Panc1 (cell line): ENCODE measurements at regions not wholly inside any gene's neighbourhood (a gene's known extent, or its start where the extent isn't known, plus 50 kb on each side); places are given as distances from the start of the nearest gene placed in this dataset.

ENCODE experiments used
- ATAC-seq: fragments of 200-7000 bp; cut with Tn5 transposase; 2 replicates; pipeline ENCODE4 v1.9.1; 2020; ENCODE audit warnings: mild to moderate bottlenecking, moderate library complexity
- BruUV-seq: library from RNA; stranded (reverse); fragments of 400-500 nt; replicated peaks from 2 replicates; lab custom pipeline; 2021; lab: Mats Ljungman, UMichigan
- CTCF ChIA-PET: fragments of 300-600 bp; sonication (Branson Sonifier 250); formaldehyde crosslinking; loops from one replicate; lab custom pipeline; 2022; ENCODE audit warnings: antibody characterized with exemption; lab: Charles Lee
- POLR2A ChIA-PET: fragments of 300-600 bp; sonication (Branson Sonifier 250); formaldehyde crosslinking; loops from one replicate; lab custom pipeline; 2022; ENCODE audit warnings: antibody characterized with exemption; lab: Charles Lee
- DNase-seq: peaks from one replicate; pipeline ENCODE4 v3.0.0-alpha.2; 2010; ENCODE audit warnings: low read depth, low spot score
- H3K27ac ChIP-seq: 2 replicates; pipeline ENCODE4 v1.5.1; 2011; ENCODE audit warnings: mild to moderate bottlenecking, low read length, inconsistent platforms
- H3K27me3 ChIP-seq: fragments of 200-500 bp; sonication (Bioruptor generic); 2 replicates; pipeline ENCODE4 v1.6.0; 2014; ENCODE audit warnings: low read length, inconsistent platforms; ENCODE audit not compliant: control insufficient read depth, insufficient read depth
- H3K36me3 ChIP-seq: fragments of 200-500 bp; sonication (Bioruptor generic); 2 replicates; pipeline ENCODE4 v1.5.1; 2014; ENCODE audit warnings: inconsistent platforms, mild to moderate bottlenecking, low read length, moderate library complexity; ENCODE audit not compliant: control insufficient read depth, insufficient read depth
- H3K4me1 ChIP-seq: 2 replicates; pipeline ENCODE4 v1.5.1; 2011; ENCODE audit warnings: inconsistent platforms, mild to moderate bottlenecking, low read length, moderate library complexity; ENCODE audit not compliant: control insufficient read depth, insufficient read depth
- H3K4me3 ChIP-seq, 2 experiments: 2 replicates each; pipeline ENCODE4 v1.5.1; 2011 to 2012; ENCODE audit warnings: low read depth in 2 of 2, low read length in 2 of 2, mild to moderate bottlenecking in 2 of 2, inconsistent platforms in 1 of 2, moderate library complexity in 1 of 2
- H3K9me3 ChIP-seq: fragments of 200-500 bp; sonication (Bioruptor generic); 2 replicates; pipeline ENCODE4 v1.5.1; 2014; ENCODE audit warnings: low read depth, mild to moderate bottlenecking, inconsistent platforms, low read length, moderate library complexity; ENCODE audit not compliant: control insufficient read depth, insufficient read depth
- POLR2AphosphoS5 ChIP-seq: IDR thresholded peaks from 2 replicates; pipeline ENCODE4 v1.6.1; 2012; ENCODE audit warnings: mild to moderate bottlenecking, low read depth, low read length, moderate library complexity
- SIN3A ChIP-seq: IDR thresholded peaks from 2 replicates; pipeline ENCODE4 v1.6.1; 2012; ENCODE audit warnings: low read depth, mild to moderate bottlenecking, low read length, moderate library complexity, borderline replicate concordance; ENCODE audit not compliant: insufficient read depth
- TCF7L2 ChIP-seq: IDR thresholded peaks from 2 replicates; pipeline ENCODE4 v1.6.1; 2011; ENCODE audit warnings: mild to moderate bottlenecking, low read depth, low read length, inconsistent platforms
- in situ Hi-C: cut with HindIII; loops from 2 replicates; pipeline ENCODE4 v1.10.0; 2016; ENCODE audit warnings: low sequenced_read_pairs, low pct_unique_long_range_greater_than_20kb
- intact Hi-C: fragments of 100-400 bp; cut with micrococcal nuclease; formaldehyde crosslinking; loops from one replicate; pipeline ENCODE4 v1.10.0; 2022; ENCODE audit not compliant: unreplicated experiment
- TF ChIP-seq, protein P1 (sequence below), 2 experiments: IDR thresholded peaks; 2 replicates each; pipeline ENCODE4 v1.6.1; 2011 to 2012; ENCODE audit warnings: low read depth in 2 of 2, control low read depth in 1 of 2, low read length in 1 of 2, mild to moderate bottlenecking in 1 of 2, moderate library complexity in 1 of 2; ENCODE audit not compliant: insufficient read depth in 1 of 2
- TF ChIP-seq, protein P2 (sequence below): fragments of 450-650 bp; IDR thresholded peaks from 2 replicates; pipeline ENCODE4 v1.5.1; 2017; ENCODE audit warnings: mild to moderate bottlenecking

DNA sequence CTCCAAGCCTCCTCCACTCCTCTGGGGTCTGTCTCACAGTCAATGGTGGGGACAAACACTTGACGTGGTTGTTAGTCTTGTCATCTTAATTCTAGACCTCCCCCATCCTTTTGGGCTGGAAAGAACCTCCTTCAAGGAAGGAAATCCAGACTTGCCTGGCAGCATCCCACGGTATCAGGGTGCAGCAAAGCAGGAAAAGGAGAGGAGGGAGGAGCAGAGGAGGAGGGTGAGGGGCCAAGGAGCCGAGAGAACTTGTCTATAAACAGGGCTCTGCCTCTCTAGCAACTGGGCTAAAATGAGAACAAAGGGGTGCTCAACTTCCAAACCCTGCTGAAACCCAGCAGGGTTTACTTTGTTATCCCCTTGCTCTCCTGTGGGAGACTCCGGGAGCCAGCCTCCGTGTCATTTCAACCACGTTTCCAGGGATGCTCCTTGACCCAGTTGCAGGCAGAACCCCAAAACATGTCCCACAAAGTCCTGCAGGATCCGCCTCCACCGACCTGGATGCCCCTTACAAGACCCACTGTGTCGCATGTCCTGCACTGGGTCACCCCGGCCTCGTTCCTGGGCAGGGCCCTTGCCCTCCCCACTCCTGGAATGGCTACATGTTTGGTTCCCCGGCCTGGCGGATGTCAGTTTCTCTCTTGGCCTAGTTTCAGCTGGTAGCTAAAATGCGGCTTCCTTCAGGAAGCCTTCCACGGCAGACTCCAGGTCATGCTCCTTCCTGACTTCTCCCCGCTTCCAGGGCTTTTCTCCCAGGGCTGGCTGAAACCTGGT lies 69.7 kb upstream of the MGMT start:
- BruUV-seq: no TSS peak
- Histone ChIP-seq H3K27ac (no peak overlapping the region), H3K27me3 (peaks cover 30% of the 10 kb centered on the region), H3K9me3 (no peaks in the 10 kb centered on the region), H3K4me1 (no peaks in the 10 kb centered on the region), H3K4me3 (no peak overlapping the region), H3K36me3 (no peaks in the 10 kb centered on the region)
- DNase-seq (no peak), ATAC-seq (no peak)
- in situ Hi-C loops: no loop called here
- intact Hi-C loops: no loop called here
- no peak for TF ChIP-seq POLR2AphosphoS5
- no peak for TF ChIP-seq TCF7L2
- TF ChIP-seq, protein P1, sequence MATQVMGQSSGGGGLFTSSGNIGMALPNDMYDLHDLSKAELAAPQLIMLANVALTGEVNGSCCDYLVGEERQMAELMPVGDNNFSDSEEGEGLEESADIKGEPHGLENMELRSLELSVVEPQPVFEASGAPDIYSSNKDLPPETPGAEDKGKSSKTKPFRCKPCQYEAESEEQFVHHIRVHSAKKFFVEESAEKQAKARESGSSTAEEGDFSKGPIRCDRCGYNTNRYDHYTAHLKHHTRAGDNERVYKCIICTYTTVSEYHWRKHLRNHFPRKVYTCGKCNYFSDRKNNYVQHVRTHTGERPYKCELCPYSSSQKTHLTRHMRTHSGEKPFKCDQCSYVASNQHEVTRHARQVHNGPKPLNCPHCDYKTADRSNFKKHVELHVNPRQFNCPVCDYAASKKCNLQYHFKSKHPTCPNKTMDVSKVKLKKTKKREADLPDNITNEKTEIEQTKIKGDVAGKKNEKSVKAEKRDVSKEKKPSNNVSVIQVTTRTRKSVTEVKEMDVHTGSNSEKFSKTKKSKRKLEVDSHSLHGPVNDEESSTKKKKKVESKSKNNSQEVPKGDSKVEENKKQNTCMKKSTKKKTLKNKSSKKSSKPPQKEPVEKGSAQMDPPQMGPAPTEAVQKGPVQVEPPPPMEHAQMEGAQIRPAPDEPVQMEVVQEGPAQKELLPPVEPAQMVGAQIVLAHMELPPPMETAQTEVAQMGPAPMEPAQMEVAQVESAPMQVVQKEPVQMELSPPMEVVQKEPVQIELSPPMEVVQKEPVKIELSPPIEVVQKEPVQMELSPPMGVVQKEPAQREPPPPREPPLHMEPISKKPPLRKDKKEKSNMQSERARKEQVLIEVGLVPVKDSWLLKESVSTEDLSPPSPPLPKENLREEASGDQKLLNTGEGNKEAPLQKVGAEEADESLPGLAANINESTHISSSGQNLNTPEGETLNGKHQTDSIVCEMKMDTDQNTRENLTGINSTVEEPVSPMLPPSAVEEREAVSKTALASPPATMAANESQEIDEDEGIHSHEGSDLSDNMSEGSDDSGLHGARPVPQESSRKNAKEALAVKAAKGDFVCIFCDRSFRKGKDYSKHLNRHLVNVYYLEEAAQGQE (IDR thresholded peaks at IDR 0.05; ENCODE audit: insufficient read depth in 1 of 2, low read depth in 2 of 2, low read length in 1 of 2): no peak
- TF ChIP-seq, protein P2, sequence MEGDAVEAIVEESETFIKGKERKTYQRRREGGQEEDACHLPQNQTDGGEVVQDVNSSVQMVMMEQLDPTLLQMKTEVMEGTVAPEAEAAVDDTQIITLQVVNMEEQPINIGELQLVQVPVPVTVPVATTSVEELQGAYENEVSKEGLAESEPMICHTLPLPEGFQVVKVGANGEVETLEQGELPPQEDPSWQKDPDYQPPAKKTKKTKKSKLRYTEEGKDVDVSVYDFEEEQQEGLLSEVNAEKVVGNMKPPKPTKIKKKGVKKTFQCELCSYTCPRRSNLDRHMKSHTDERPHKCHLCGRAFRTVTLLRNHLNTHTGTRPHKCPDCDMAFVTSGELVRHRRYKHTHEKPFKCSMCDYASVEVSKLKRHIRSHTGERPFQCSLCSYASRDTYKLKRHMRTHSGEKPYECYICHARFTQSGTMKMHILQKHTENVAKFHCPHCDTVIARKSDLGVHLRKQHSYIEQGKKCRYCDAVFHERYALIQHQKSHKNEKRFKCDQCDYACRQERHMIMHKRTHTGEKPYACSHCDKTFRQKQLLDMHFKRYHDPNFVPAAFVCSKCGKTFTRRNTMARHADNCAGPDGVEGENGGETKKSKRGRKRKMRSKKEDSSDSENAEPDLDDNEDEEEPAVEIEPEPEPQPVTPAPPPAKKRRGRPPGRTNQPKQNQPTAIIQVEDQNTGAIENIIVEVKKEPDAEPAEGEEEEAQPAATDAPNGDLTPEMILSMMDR: no peak
- no peak for TF ChIP-seq SIN3A
- POLR2A ChIA-PET: no interaction called here
- CTCF ChIA-PET: no interaction called here

DNA sequence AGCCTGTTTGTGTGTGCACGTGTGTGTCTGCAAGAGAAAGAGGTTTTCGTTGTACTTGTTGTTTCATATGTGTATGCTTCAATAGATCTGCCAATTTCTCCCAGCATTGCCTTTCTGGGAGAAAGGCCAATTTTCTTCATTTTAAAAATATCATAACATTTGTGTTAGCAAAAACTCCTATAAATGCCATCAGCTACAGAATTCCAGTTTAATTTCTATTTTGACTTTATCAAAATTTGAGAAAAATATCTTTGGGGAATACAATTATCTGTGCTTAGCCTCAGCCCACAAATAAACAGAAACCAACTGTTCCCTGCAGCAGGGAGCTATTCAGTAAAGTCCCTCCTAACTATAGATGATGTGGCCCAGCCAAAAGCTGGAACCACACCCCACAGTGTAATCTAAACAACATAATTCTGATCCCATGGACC lies 68.3 kb upstream of the MGMT start:
- Histone ChIP-seq H3K4me1 (no peaks in the 10 kb centered on the region), H3K27ac (no peak overlapping the region), H3K27me3 (peaks cover 19% of the 10 kb centered on the region), H3K4me3 (no peak overlapping the region), H3K9me3 (no peaks in the 10 kb centered on the region), H3K36me3 (no peaks in the 10 kb centered on the region)
- DNase-seq (no peak), ATAC-seq (no peak)
- TF ChIP-seq, protein P1 (IDR thresholded peaks at IDR 0.05; ENCODE audit: insufficient read depth in 1 of 2, low read depth in 2 of 2, low read length in 1 of 2): no peak
- TF ChIP-seq POLR2AphosphoS5 (no peak), TCF7L2 (no peak), SIN3A (no peak)
- ChIA-PET CTCF (no interaction called here), POLR2A (interaction anchor here (0.6 kb wide), 1 partner anchor 49 kb away, joined by 14 read pairs; no protein-coding TSS in a partner anchor)
- intact Hi-C loops: no loop called here
- in situ Hi-C loops: no loop called here
- no TSS peak for BruUV-seq
